Thyroid gland (tissue), 4 donors: ENCODE measurements at regions not wholly inside any gene's neighbourhood (a gene's known extent, or its start where the extent isn't known, plus 50 kb on each side); places are given as distances from the start of the nearest gene placed in this dataset.

Experiments used
- DNase-seq, 2 donors: peaks; one replicate each; pipeline ENCODE4 v3.0.0-alpha.2; 2019
- H3K27ac ChIP-seq, 3 donors: fragments of 200-600 bp; sonication (generic); 1 replicate in 2 of 3; 2 replicates in 1 of 3; pipeline ENCODE4 v1.5.1; 2016 to 2019; ENCODE audit warnings: mild to moderate bottlenecking in 1 of 3, moderate library complexity in 1 of 3
- H3K27me3 ChIP-seq: fragments of 200-600 bp; sonication (generic); one replicate; pipeline ENCODE4 v1.5.1; 2019
- H3K36me3 ChIP-seq, 2 donors: fragments of 200-600 bp; sonication (generic); one replicate each; pipeline ENCODE4 v1.5.1; 2016 to 2019
- H3K4me1 ChIP-seq, 2 donors: fragments of 200-600 bp; sonication (generic); one replicate each; pipeline ENCODE4 v1.5.1; 2017 to 2019
- H3K4me3 ChIP-seq, 3 donors: fragments of 200-600 bp; sonication (generic); replicated peaks in 1 of 3; 1 replicate in 2 of 3; 2 replicates in 1 of 3; pipeline ENCODE4 v1.5.1; 2016; ENCODE audit warnings: mild to moderate bottlenecking in 1 of 3
- H3K9me3 ChIP-seq: fragments of 200-600 bp; sonication (generic); one replicate; pipeline ENCODE4 v1.5.1; 2017
- CTCF ChIP-seq, 6 experiments: fragments of 200-600 bp in 3 of 6; fragments of 450-650 bp in 3 of 6; sonication (generic) in 3 of 6; IDR thresholded peaks; one replicate each; pipeline ENCODE4 v1.5.1; 2016 to 2019; ENCODE audit warnings: antibody characterized with exemption in 6 of 6, mild to moderate bottlenecking in 2 of 6, inconsistent platforms in 1 of 6, moderate library complexity in 1 of 6
- POLR2A ChIP-seq, 2 donors: fragments of 450-650 bp; IDR thresholded peaks; one replicate each; pipeline ENCODE4 v1.6.1; 2017; ENCODE audit warnings: antibody characterized with exemption in 2 of 2, mild to moderate bottlenecking in 2 of 2, moderate library complexity in 1 of 2
- WGBS, 2 donors: methylation state at CpG; one replicate each; pipeline ENCODE4 v1.1.5; 2017; 5-methylcytosine and 5-hydroxymethylcytosine counted together
- intact Hi-C: fragments of 100-400 bp; cut with DNase I; formaldehyde crosslinking; loops from one replicate; pipeline ENCODE4 v1.15.1; 2023

GRCh38 chr15:66893294-66893693, 172.1 kb upstream of the SMAD3 start:
- 80 to 84% methylated on average over 4 of the region's 4 CpGs for WGBS, 2 donors
- intact Hi-C loops: no loop called here
- no peaks in the 10 kb centered on the region for H3K27me3 ChIP-seq
- H3K4me3 ChIP-seq: no peak overlapping the region
- H3K4me1 ChIP-seq: peaks cover 3 to 4% of the 10 kb centered on the region in 2 donors
- H3K9me3 ChIP-seq: no peaks in the 10 kb centered on the region
- no peak for DNase-seq
- H3K27ac ChIP-seq: no peak overlapping the region
- TF ChIP-seq POLR2A (IDR thresholded peaks at IDR 0.05) (no peak), CTCF (IDR thresholded peaks at IDR 0.05) (no peak)
- H3K36me3 ChIP-seq: no peaks in the 10 kb centered on the region

GRCh38 chr15:66894363-66894762, 171.0 kb upstream of the SMAD3 start:
- DNase-seq: no peak
- intact Hi-C loops: no loop called here
- 96 to 99% methylated on average over 5 of the region's 5 CpGs for WGBS, 2 donors
- Histone ChIP-seq H3K27ac (no peak overlapping the region), H3K9me3 (no peaks in the 10 kb centered on the region), H3K4me1 (peaks cover 3 to 4% of the 10 kb centered on the region in 2 donors), H3K36me3 (no peaks in the 10 kb centered on the region), H3K4me3 (no peak overlapping the region), H3K27me3 (no peaks in the 10 kb centered on the region)
- TF ChIP-seq POLR2A (IDR thresholded peaks at IDR 0.05) (no peak), CTCF (IDR thresholded peaks at IDR 0.05) (no peak)

- TF ChIP-seq POLR2A (IDR thresholded peaks at IDR 0.05) (no peak), CTCF (IDR thresholded peaks at IDR 0.05) (no peak)
- Histone ChIP-seq H3K27ac (no peak overlapping the region), H3K9me3 (no peaks in the 10 kb centered on the region), H3K36me3 (no peaks in the 10 kb centered on the region), H3K4me1 (peaks cover 3 to 4% of the 10 kb centered on the region in 2 donors), H3K27me3 (no peaks in the 10 kb centered on the region), H3K4me3 (no peak overlapping the region)
- WGBS, 2 donors: 61 to 92% methylated on average over 3 to 4 of the region's 4 CpGs
- no peak for DNase-seq
- intact Hi-C loops: no loop called here
These were observed 170.2 kb upstream of the SMAD3 start for GRCh38 chr15:66894986-66895780.

GRCh38 chr15:66895794-66896453, 169.5 kb upstream of the SMAD3 start:
- peaks cover 3 to 4% of the 10 kb centered on the region in 2 donors for H3K4me1 ChIP-seq
- no peaks in the 10 kb centered on the region for H3K9me3 ChIP-seq
- H3K4me3 ChIP-seq: no peak overlapping the region
- H3K36me3 ChIP-seq: no peaks in the 10 kb centered on the region
- WGBS, 2 donors: 95 to 98% methylated on average over 9 of the region's 9 CpGs
- DNase-seq: no peak
- H3K27ac ChIP-seq: no peak overlapping the region
- no peaks in the 10 kb centered on the region for H3K27me3 ChIP-seq
- intact Hi-C loops: no loop called here
- TF ChIP-seq POLR2A (IDR thresholded peaks at IDR 0.05) (no peak), CTCF (IDR thresholded peaks at IDR 0.05) (no peak)

- H3K4me1 ChIP-seq: peaks cover 3 to 4% of the 10 kb centered on the region in 2 donors
- no peaks in the 10 kb centered on the region for H3K9me3 ChIP-seq
- intact Hi-C loops: no loop called here
- H3K36me3 ChIP-seq: no peaks in the 10 kb centered on the region
- no peak overlapping the region for H3K27ac ChIP-seq
- TF ChIP-seq POLR2A (IDR thresholded peaks at IDR 0.05) (no peak), CTCF (IDR thresholded peaks at IDR 0.05) (no peak)
- 87 to 94% methylated on average over 5 of the region's 5 CpGs for WGBS, 2 donors
- H3K27me3 ChIP-seq: no peaks in the 10 kb centered on the region
- no peak overlapping the region for H3K4me3 ChIP-seq
- no peak for DNase-seq
These were observed 168.8 kb upstream of the SMAD3 start for GRCh38 chr15:66896611-66897010.
